ENCODE measurements at regions not wholly inside any gene's neighbourhood (a gene's known extent, or its start where the extent isn't known, plus 50 kb on each side); places are given as distances from the start of the nearest gene placed in this dataset.

GRCh38 chr4:36841583-36842326 lies 402.8 kb upstream of the NWD2 start:
- no peak for DNase-seq

GRCh38 chr4:36844448-36844847 lies 400.1 kb upstream of the NWD2 start:
- DNase-seq: no peak

- DNase-seq: no peak
Measured at GRCh38 chr4:36852856-36853255, 391.7 kb upstream of the NWD2 start.

- DNase-seq: no peak
Measured at GRCh38 chr4:36854554-36854953, 390.0 kb upstream of the NWD2 start.

- no peak for DNase-seq
Measured at GRCh38 chr4:36863601-36864000, 380.9 kb upstream of the NWD2 start.

GRCh38 chr4:36870121-36870520 lies 374.4 kb upstream of the NWD2 start:
- no peak for DNase-seq

- DNase-seq: no peak
Measured at GRCh38 chr4:36872679-36873078, 371.9 kb upstream of the NWD2 start.

GRCh38 chr4:36884151-36884550 lies 360.4 kb upstream of the NWD2 start:
- no peak for DNase-seq

- no peak for DNase-seq
Measured at GRCh38 chr4:36891971-36892370, 352.6 kb upstream of the NWD2 start.

GRCh38 chr4:36900446-36900987 lies 344.0 kb upstream of the NWD2 start:
- no peak for DNase-seq

GRCh38 chr4:36904823-36905222 lies 339.7 kb upstream of the NWD2 start:
- DNase-seq: no peak

- peak; percentile 90 for DNase-seq
Measured at GRCh38 chr4:36914106-36914505, 330.4 kb upstream of the NWD2 start.

- no peak for DNase-seq
Measured at GRCh38 chr4:36915717-36916116, 328.8 kb upstream of the NWD2 start.

GRCh38 chr4:36917413-36917812 lies 327.1 kb upstream of the NWD2 start:
- DNase-seq: no peak

GRCh38 chr4:36919721-36920120 lies 324.8 kb upstream of the NWD2 start:
- DNase-seq: no peak

GRCh38 chr4:36921476-36922216 lies 322.9 kb upstream of the NWD2 start:
- no peak for DNase-seq

GRCh38 chr4:36930562-36931111 lies 313.9 kb upstream of the NWD2 start:
- DNase-seq: no peak

GRCh38 chr4:36944232-36944631 lies 300.3 kb upstream of the NWD2 start:
- DNase-seq: no peak

- DNase-seq: no peak
Measured at GRCh38 chr4:36961420-36961819, 283.1 kb upstream of the NWD2 start.

GRCh38 chr4:36966756-36967460 lies 277.6 kb upstream of the NWD2 start:
- no peak for DNase-seq

GRCh38 chr4:36979533-36979932 lies 265.0 kb upstream of the NWD2 start:
- DNase-seq: no peak

GRCh38 chr4:36990128-36990872 lies 254.2 kb upstream of the NWD2 start:
- no peak for DNase-seq

- no peak for DNase-seq
Measured at GRCh38 chr4:36997727-36998126, 246.8 kb upstream of the NWD2 start.

All from COR-L47 (cell line).